ENCODE measurements at regions not wholly inside any gene's neighbourhood (a gene's known extent, or its start where the extent isn't known, plus 50 kb on each side); places are given as distances from the start of the nearest gene placed in this dataset.
A peak's percentile ranks its signal among the peaks of the same experiment; 100 is the strongest.
"Not testable (repeated sequence)": the region's sequence is repeated elsewhere in the genome, so short reads cannot be mapped to it uniquely, and the experiment has no call there.

GRCh38 chr2:234272069-234272850 is 221.8 kb downstream of the SPP2 start:
- DNase-seq, result no peak

GRCh38 chr2:234271338-234271737 is 220.8 kb downstream of the SPP2 start:
- no peak for DNase-seq

- no peak for DNase-seq
These were observed 219.3 kb downstream of the SPP2 start for GRCh38 chr2:234269769-234270204.

- no peak for DNase-seq
These were observed 217.0 kb downstream of the SPP2 start for GRCh38 chr2:234267534-234267933.

GRCh38 chr2:234266952-234267351 is 216.4 kb downstream of the SPP2 start:
- no peak for DNase-seq

- no peak for DNase-seq
These were observed 214.7 kb downstream of the SPP2 start for GRCh38 chr2:234265206-234265605.

- no peak for DNase-seq
These were observed 211.2 kb downstream of the SPP2 start for GRCh38 chr2:234261736-234262135.

GRCh38 chr2:234259440-234259839 is 208.9 kb downstream of the SPP2 start:
- no peak for DNase-seq

- DNase-seq, result no peak
These were observed 208.2 kb downstream of the SPP2 start for GRCh38 chr2:234258562-234259141.

- peak; percentile 21 for DNase-seq
These were observed 207.5 kb downstream of the SPP2 start for GRCh38 chr2:234257859-234258561.

- DNase-seq, result no peak
These were observed 206.0 kb downstream of the SPP2 start for GRCh38 chr2:234256516-234256915.

GRCh38 chr2:234254783-234255521 is 204.4 kb downstream of the SPP2 start:
- no peak for DNase-seq

GRCh38 chr2:234252772-234253171 is 202.3 kb downstream of the SPP2 start:
- DNase-seq, result no peak

- DNase-seq, result no peak
These were observed 201.1 kb downstream of the SPP2 start for GRCh38 chr2:234251326-234252271.

GRCh38 chr2:234250926-234251325 is 200.4 kb downstream of the SPP2 start:
- no peak for DNase-seq

GRCh38 chr2:234249873-234250272 is 199.4 kb downstream of the SPP2 start:
- DNase-seq, result no peak

GRCh38 chr2:234249034-234249735 is 198.7 kb downstream of the SPP2 start:
- no peak for DNase-seq

- DNase-seq, result not testable (repeated sequence)
These were observed 197.8 kb downstream of the SPP2 start for GRCh38 chr2:234248213-234248710.

- DNase-seq, result no peak
These were observed 197.1 kb downstream of the SPP2 start for GRCh38 chr2:234247453-234248180.

- no peak for DNase-seq
These were observed 195.4 kb downstream of the SPP2 start for GRCh38 chr2:234245945-234246344.

Data from activated CD4-positive, alpha-beta T cell treated with anti-CD3 and anti-CD28 coated beads, Interleukin-2, amount 50 U/mL, for 16 hours (primary cell).